ENCODE measurements at regions not wholly inside any gene's neighbourhood (a gene's known extent, or its start where the extent isn't known, plus 50 kb on each side); places are given as distances from the start of the nearest gene placed in this dataset.

GRCh38 chr4:96603641-96604040, 763.7 kb downstream of the PDHA2 start:
- Histone ChIP-seq H3K36me3 (ENCODE audit: control insufficient read depth, insufficient read depth, low read length) (no peaks in the 10 kb centered on the region), H3K9ac (ENCODE audit: low read depth, low read length) (no peak overlapping the region), H3K9me3 (ENCODE audit: control insufficient read depth, insufficient read depth, low read length) (no peaks in the 10 kb centered on the region), H3K4me3 (ENCODE audit: low read depth, low read length) (no peak overlapping the region), H3K4me1 (ENCODE audit: control insufficient read depth, insufficient read depth, low read length) (peaks cover 16% of the 10 kb centered on the region), H3K27ac (ENCODE audit: low read depth, low read length) (no peak overlapping the region), H3K27me3 (ENCODE audit: control insufficient read depth, insufficient read depth, low read length) (no peaks in the 10 kb centered on the region)

DNA sequence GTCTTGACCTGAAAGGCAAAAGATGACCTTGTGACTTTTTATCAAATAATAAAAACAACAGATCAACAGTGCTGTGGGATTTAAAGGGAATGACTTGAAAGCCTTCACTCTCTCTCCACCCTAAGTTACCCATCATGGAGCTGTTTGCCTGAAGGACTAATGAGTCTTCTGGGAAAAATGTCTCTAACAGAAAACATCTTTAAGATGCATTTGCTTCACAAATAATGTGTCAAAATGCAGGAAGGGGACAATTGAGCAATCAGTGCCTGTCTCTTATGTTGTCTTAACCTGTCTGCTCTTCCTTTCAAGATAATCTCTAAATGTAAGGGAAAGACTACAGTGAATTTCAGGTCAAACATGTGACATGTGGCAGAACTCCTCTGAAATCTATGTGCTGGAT, 766.6 kb downstream of the PDHA2 start:
- Histone ChIP-seq H3K27me3 (ENCODE audit: control insufficient read depth, insufficient read depth, low read length) (no peaks in the 10 kb centered on the region), H3K4me1 (ENCODE audit: control insufficient read depth, insufficient read depth, low read length) (no peaks in the 10 kb centered on the region), H3K36me3 (ENCODE audit: control insufficient read depth, insufficient read depth, low read length) (no peaks in the 10 kb centered on the region), H3K4me3 (ENCODE audit: low read depth, low read length) (no peak overlapping the region), H3K9me3 (ENCODE audit: control insufficient read depth, insufficient read depth, low read length) (no peaks in the 10 kb centered on the region), H3K9ac (ENCODE audit: low read depth, low read length) (no peak overlapping the region), H3K27ac (ENCODE audit: low read depth, low read length) (no peak overlapping the region)

DNA sequence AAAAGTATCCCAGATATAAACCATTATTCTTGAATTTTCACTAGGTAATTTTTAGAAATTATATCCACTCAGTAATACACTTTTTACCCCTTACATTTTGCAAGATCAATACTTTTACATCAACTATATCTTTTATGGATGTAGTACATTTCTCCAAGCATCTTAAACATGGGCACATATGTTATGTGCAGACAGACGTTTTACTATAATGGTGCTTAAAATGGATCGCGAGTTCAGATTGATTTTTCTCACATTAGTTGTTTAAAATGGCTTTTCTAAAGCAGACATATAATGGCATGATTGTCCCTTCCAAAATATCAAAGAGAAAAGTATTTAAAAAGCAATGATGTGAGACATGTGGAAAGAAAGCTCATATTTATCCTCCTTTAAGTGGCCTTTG, 786.1 kb downstream of the PDHA2 start:
- no peak overlapping the region for H3K4me3 ChIP-seq (ENCODE audit: low read depth, low read length)
- no peaks in the 10 kb centered on the region for H3K4me1 ChIP-seq (ENCODE audit: control insufficient read depth, insufficient read depth, low read length)
- H3K27me3 ChIP-seq (ENCODE audit: control insufficient read depth, insufficient read depth, low read length) = no peaks in the 10 kb centered on the region
- H3K36me3 ChIP-seq (ENCODE audit: control insufficient read depth, insufficient read depth, low read length) = no peaks in the 10 kb centered on the region
- H3K27ac ChIP-seq (ENCODE audit: low read depth, low read length) = no peak overlapping the region
- no peaks in the 10 kb centered on the region for H3K9me3 ChIP-seq (ENCODE audit: control insufficient read depth, insufficient read depth, low read length)
- H3K9ac ChIP-seq (ENCODE audit: low read depth, low read length) = no peak overlapping the region

DNA sequence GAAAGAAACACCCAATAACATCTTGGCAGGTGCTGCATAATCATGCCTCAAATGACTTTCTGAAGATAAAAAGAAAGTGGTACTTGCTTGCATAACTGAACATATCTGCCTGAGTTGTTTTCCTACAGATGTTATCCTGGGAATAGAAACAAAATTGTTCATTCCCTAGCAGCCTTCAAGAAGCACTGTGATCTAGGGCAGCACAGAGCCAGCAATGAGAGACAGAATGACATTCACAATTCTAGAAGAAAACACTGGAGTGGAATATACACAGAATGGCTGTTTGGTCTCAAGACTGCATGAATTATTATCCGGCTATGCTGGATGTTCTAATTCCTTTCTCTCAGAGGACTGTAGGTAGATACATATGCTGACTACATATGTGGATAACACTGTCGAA, 790.9 kb downstream of the PDHA2 start:
- Histone ChIP-seq H3K27ac (ENCODE audit: low read depth, low read length) (no peak overlapping the region), H3K4me1 (ENCODE audit: control insufficient read depth, insufficient read depth, low read length) (no peaks in the 10 kb centered on the region), H3K36me3 (ENCODE audit: control insufficient read depth, insufficient read depth, low read length) (no peaks in the 10 kb centered on the region), H3K9me3 (ENCODE audit: control insufficient read depth, insufficient read depth, low read length) (no peaks in the 10 kb centered on the region), H3K9ac (ENCODE audit: low read depth, low read length) (no peak overlapping the region), H3K4me3 (ENCODE audit: low read depth, low read length) (no peak overlapping the region), H3K27me3 (ENCODE audit: control insufficient read depth, insufficient read depth, low read length) (no peaks in the 10 kb centered on the region)

DNA sequence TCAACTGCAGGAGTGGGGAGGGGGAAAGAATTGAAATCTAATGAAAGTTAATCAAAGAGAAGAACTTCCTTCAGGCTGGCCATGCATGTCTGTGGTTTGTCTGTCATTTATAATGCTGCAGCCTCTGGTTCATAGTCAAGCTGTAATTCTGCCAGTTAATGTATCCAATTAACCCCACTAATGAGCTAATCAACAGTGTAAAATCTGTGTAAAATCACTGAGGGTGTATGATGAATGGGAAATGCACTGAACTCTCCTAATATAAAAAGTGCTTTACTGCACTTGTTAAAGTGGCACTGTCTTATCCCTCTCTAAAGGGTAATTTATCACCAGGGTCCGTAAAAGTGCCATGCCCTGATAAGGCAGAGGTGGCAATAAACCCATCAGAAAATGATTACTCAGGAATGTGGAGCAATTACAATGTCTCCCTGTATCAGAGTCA, 798.1 kb downstream of the PDHA2 start:
- H3K27me3 ChIP-seq (ENCODE audit: control insufficient read depth, insufficient read depth, low read length) = no peaks in the 10 kb centered on the region
- H3K9me3 ChIP-seq (ENCODE audit: control insufficient read depth, insufficient read depth, low read length) = no peaks in the 10 kb centered on the region
- no peak overlapping the region for H3K4me3 ChIP-seq (ENCODE audit: low read depth, low read length)
- H3K27ac ChIP-seq (ENCODE audit: low read depth, low read length) = no peak overlapping the region
- no peaks in the 10 kb centered on the region for H3K36me3 ChIP-seq (ENCODE audit: control insufficient read depth, insufficient read depth, low read length)
- no peak overlapping the region for H3K9ac ChIP-seq (ENCODE audit: low read depth, low read length)
- peaks cover 8% of the 10 kb centered on the region for H3K4me1 ChIP-seq (ENCODE audit: control insufficient read depth, insufficient read depth, low read length)

DNA sequence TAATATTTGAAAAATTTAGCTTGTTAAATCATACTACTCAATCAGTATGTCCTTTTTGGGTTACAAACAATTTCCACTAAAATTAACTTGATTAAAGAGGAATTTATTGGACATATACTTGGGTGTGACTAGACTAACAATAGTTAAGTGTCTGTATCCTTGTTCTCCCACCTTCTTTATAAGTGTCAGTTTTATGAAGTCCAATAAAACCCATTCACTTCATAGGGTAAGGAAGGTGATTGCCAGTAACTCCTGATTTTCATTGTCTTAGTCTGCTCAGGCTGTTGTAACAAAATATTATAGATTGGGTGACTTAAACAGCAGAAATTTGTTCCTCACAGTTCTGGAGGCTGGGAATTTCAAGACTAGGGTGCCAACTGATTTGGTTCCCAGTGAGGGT, 800.0 kb downstream of the PDHA2 start:
- H3K36me3 ChIP-seq (ENCODE audit: control insufficient read depth, insufficient read depth, low read length) = no peaks in the 10 kb centered on the region
- no peak overlapping the region for H3K27ac ChIP-seq (ENCODE audit: low read depth, low read length)

GRCh38 chr4:96642490-96642889, 802.6 kb downstream of the PDHA2 start:
- no peak overlapping the region for H3K4me3 ChIP-seq (ENCODE audit: low read depth, low read length)
- no peaks in the 10 kb centered on the region for H3K27me3 ChIP-seq (ENCODE audit: control insufficient read depth, insufficient read depth, low read length)

More for the DNA sequence above, 800.0 kb downstream of the PDHA2 start:
- peaks cover 8% of the 10 kb centered on the region for H3K4me1 ChIP-seq (ENCODE audit: control insufficient read depth, insufficient read depth, low read length)
- no peak overlapping the region for H3K9ac ChIP-seq (ENCODE audit: low read depth, low read length)
- H3K27me3 ChIP-seq (ENCODE audit: control insufficient read depth, insufficient read depth, low read length) = no peaks in the 10 kb centered on the region
- no peak overlapping the region for H3K4me3 ChIP-seq (ENCODE audit: low read depth, low read length)
- H3K9me3 ChIP-seq (ENCODE audit: control insufficient read depth, insufficient read depth, low read length) = no peaks in the 10 kb centered on the region

DNA sequence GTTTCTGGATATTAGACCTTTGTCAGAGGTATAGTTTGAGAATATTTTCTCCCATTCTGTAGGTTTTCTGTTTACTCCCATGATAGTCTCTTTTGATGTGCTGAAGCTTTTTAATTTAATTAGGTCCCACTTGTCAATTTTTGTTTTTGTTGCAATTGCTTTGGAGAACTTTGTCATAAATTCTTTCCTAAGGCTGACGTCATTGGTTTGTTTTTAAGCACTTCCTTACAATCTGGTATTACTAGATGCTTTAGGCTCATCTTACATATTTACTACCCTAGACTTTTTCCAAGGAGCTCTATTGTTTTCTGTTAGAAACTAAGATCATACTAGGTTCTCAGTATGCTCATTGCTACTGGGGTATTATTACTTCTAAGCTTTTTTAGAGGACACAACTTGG, 806.3 kb downstream of the PDHA2 start:
- Histone ChIP-seq H3K36me3 (ENCODE audit: control insufficient read depth, insufficient read depth, low read length) (no peaks in the 10 kb centered on the region), H3K27me3 (ENCODE audit: control insufficient read depth, insufficient read depth, low read length) (no peaks in the 10 kb centered on the region), H3K4me3 (ENCODE audit: low read depth, low read length) (no peak overlapping the region), H3K9ac (ENCODE audit: low read depth, low read length) (no peak overlapping the region), H3K4me1 (ENCODE audit: control insufficient read depth, insufficient read depth, low read length) (peaks cover 8% of the 10 kb centered on the region), H3K9me3 (ENCODE audit: control insufficient read depth, insufficient read depth, low read length) (peaks cover 3% of the 10 kb centered on the region; the same call in 1 of the 2 replicates), H3K27ac (ENCODE audit: low read depth, low read length) (no peak overlapping the region)

More at GRCh38 chr4:96642490-96642889, 802.6 kb downstream of the PDHA2 start:
- Histone ChIP-seq H3K9ac (ENCODE audit: low read depth, low read length) (no peak overlapping the region), H3K36me3 (ENCODE audit: control insufficient read depth, insufficient read depth, low read length) (no peaks in the 10 kb centered on the region), H3K27ac (ENCODE audit: low read depth, low read length) (no peak overlapping the region), H3K4me1 (ENCODE audit: control insufficient read depth, insufficient read depth, low read length) (peaks cover 8% of the 10 kb centered on the region), H3K9me3 (ENCODE audit: control insufficient read depth, insufficient read depth, low read length) (peaks cover 3% of the 10 kb centered on the region; the same call in 1 of the 2 replicates)

- H3K4me3 ChIP-seq (ENCODE audit: low read depth, low read length) = no peak overlapping the region
- H3K9me3 ChIP-seq (ENCODE audit: control insufficient read depth, insufficient read depth, low read length) = peaks cover 19% of the 10 kb centered on the region
- H3K27ac ChIP-seq (ENCODE audit: low read depth, low read length) = no peak overlapping the region
- no peaks in the 10 kb centered on the region for H3K4me1 ChIP-seq (ENCODE audit: control insufficient read depth, insufficient read depth, low read length)
- no peaks in the 10 kb centered on the region for H3K27me3 ChIP-seq (ENCODE audit: control insufficient read depth, insufficient read depth, low read length)
- no peak overlapping the region for H3K9ac ChIP-seq (ENCODE audit: low read depth, low read length)
- H3K36me3 ChIP-seq (ENCODE audit: control insufficient read depth, insufficient read depth, low read length) = no peaks in the 10 kb centered on the region
These were observed 809.6 kb downstream of the PDHA2 start for GRCh38 chr4:96649536-96649935.

GRCh38 chr4:96652158-96652557, 812.3 kb downstream of the PDHA2 start:
- no peaks in the 10 kb centered on the region for H3K36me3 ChIP-seq (ENCODE audit: control insufficient read depth, insufficient read depth, low read length)
- H3K4me3 ChIP-seq (ENCODE audit: low read depth, low read length) = no peak overlapping the region
- H3K4me1 ChIP-seq (ENCODE audit: control insufficient read depth, insufficient read depth, low read length) = no peaks in the 10 kb centered on the region
- H3K9me3 ChIP-seq (ENCODE audit: control insufficient read depth, insufficient read depth, low read length) = peaks cover 17% of the 10 kb centered on the region
- no peaks in the 10 kb centered on the region for H3K27me3 ChIP-seq (ENCODE audit: control insufficient read depth, insufficient read depth, low read length)
- H3K27ac ChIP-seq (ENCODE audit: low read depth, low read length) = no peak overlapping the region
- H3K9ac ChIP-seq (ENCODE audit: low read depth, low read length) = no peak overlapping the region

- no peak overlapping the region for H3K4me3 ChIP-seq (ENCODE audit: low read depth, low read length)
- H3K9me3 ChIP-seq (ENCODE audit: control insufficient read depth, insufficient read depth, low read length) = peaks cover 17% of the 10 kb centered on the region
These were observed 812.9 kb downstream of the PDHA2 start for GRCh38 chr4:96652821-96653220.

DNA sequence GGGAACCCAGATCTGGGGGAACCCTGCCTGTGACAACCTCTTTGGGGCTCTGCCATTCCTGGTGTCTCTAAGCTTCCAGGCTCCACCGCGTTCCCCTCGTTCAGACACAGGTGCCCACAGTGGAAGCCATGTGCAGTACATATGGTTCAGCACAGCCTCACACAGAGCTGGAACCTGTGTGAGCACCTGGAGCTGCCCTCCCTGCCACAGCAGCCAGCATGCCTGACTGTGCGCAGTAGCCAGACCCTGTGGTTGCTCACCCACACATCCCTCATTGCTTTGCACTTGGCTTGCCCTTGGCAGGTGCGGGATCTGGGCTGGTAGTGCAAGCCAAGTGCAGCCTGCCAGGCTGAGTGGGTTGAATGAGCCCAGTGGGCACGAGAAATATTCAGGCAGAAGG, 814.2 kb downstream of the PDHA2 start:
- Histone ChIP-seq H3K36me3 (ENCODE audit: control insufficient read depth, insufficient read depth, low read length) (no peaks in the 10 kb centered on the region), H3K4me1 (ENCODE audit: control insufficient read depth, insufficient read depth, low read length) (no peaks in the 10 kb centered on the region), H3K9ac (ENCODE audit: low read depth, low read length) (no peak overlapping the region), H3K27ac (ENCODE audit: low read depth, low read length) (no peak overlapping the region), H3K27me3 (ENCODE audit: control insufficient read depth, insufficient read depth, low read length) (no peaks in the 10 kb centered on the region), H3K9me3 (ENCODE audit: control insufficient read depth, insufficient read depth, low read length) (peaks cover 17% of the 10 kb centered on the region), H3K4me3 (ENCODE audit: low read depth, low read length) (no peak overlapping the region)

More at GRCh38 chr4:96652821-96653220, 812.9 kb downstream of the PDHA2 start:
- Histone ChIP-seq H3K27me3 (ENCODE audit: control insufficient read depth, insufficient read depth, low read length) (no peaks in the 10 kb centered on the region), H3K4me1 (ENCODE audit: control insufficient read depth, insufficient read depth, low read length) (no peaks in the 10 kb centered on the region), H3K36me3 (ENCODE audit: control insufficient read depth, insufficient read depth, low read length) (no peaks in the 10 kb centered on the region), H3K9ac (ENCODE audit: low read depth, low read length) (no peak overlapping the region), H3K27ac (ENCODE audit: low read depth, low read length) (no peak overlapping the region)

Measured in HUES48 (cell line).